IPS DF 6.9 (cell line): ENCODE measurements at regions not wholly inside any gene's neighbourhood (a gene's known extent, or its start where the extent isn't known, plus 50 kb on each side); places are given as distances from the start of the nearest gene placed in this dataset.

Experiments used
- DNase-seq: peaks from one replicate; pipeline ENCODE4 v3.0.0-alpha.2; 2013; ENCODE audit warnings: low read depth, low spot score
- H3K27ac ChIP-seq: one replicate; pipeline ENCODE4 v1.5.1; 2013; ENCODE audit warnings: low read length, control low read depth
- H3K27me3 ChIP-seq: 2 replicates; pipeline ENCODE4 v1.6.1; 2013; ENCODE audit warnings: mild to moderate bottlenecking, low read length; ENCODE audit not compliant: control insufficient read depth, insufficient read depth
- H3K36me3 ChIP-seq: 2 replicates; pipeline ENCODE4 v1.6.1; 2013; ENCODE audit warnings: low read length; ENCODE audit not compliant: control insufficient read depth, insufficient read depth
- H3K4me1 ChIP-seq: 2 replicates; pipeline ENCODE4 v1.6.1; 2013; ENCODE audit warnings: low read length; ENCODE audit not compliant: control insufficient read depth, insufficient read depth
- H3K4me3 ChIP-seq: 2 replicates; pipeline ENCODE4 v1.5.1; 2013; ENCODE audit warnings: mild to moderate bottlenecking, low read length
- H3K9me3 ChIP-seq: 2 replicates; pipeline ENCODE4 v1.6.1; 2013; ENCODE audit warnings: low read length, inconsistent platforms; ENCODE audit not compliant: control insufficient read depth, insufficient read depth
- WGBS: extraction: QIAGEN DNeasy Blood & Tissue Kit; methylation state at CpG from one replicate; pipeline ENCODE4 v1.1.7; 2013; ENCODE audit warnings: mixed read lengths, missing lambda C conversion rate; ENCODE audit not compliant: insufficient read length, insufficient coverage; 5-methylcytosine and 5-hydroxymethylcytosine counted together

DNA sequence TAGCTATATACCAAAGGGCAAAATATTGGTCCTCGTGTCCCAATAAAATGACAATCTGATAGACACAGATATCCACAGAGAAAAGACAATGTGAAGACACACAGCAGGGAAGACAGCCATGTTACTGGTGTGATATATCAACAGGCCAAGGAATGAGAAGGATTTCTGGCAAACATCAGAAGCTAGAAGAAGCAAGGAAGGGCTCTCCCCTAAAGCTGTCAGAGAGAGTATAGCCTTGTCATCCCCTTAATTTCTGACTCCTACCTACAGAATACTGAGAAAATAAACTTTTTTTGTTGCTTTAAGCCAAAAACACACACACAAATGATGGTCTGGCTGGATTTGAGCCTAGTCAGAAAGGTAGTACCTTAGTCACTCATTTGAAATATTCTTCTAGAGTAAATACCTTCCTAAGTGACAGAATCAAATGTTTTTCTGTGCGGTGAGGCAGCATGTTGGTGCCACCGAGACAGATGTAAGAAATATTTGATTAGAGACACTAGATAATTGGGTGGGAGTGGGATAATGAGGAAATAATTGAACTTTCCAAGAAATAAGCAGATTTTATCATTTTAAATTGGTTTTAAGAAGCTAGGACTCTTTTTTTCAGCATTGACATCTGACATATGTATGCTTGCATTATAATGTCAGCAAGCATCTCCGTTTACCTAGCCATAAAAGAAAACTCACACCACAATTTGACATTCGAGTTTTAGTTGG lies 123.4 kb upstream of the TFAP2D start:
- no CpG with 5 or more reads among the region's 5 CpGs for WGBS
- Histone ChIP-seq H3K4me1 (no peaks in the 10 kb centered on the region), H3K9me3 (no peaks in the 10 kb centered on the region), H3K27me3 (no peaks in the 10 kb centered on the region), H3K36me3 (no peaks in the 10 kb centered on the region), H3K4me3 (no peak overlapping the region), H3K27ac (no peak overlapping the region)
- no peak for DNase-seq

GRCh38 chr6:50591135-50591534 lies 122.2 kb upstream of the TFAP2D start:
- H3K4me3 ChIP-seq: no peak overlapping the region
- DNase-seq: no peak
- WGBS: no CpG with 5 or more reads among the region's 4 CpGs
- no peaks in the 10 kb centered on the region for H3K36me3 ChIP-seq
- no peaks in the 10 kb centered on the region for H3K9me3 ChIP-seq
- H3K4me1 ChIP-seq: no peaks in the 10 kb centered on the region
- H3K27me3 ChIP-seq: no peaks in the 10 kb centered on the region
- H3K27ac ChIP-seq: no peak overlapping the region

GRCh38 chr6:50600280-50600679 lies 113.0 kb upstream of the TFAP2D start:
- H3K4me3 ChIP-seq: no peak overlapping the region
- no peaks in the 10 kb centered on the region for H3K9me3 ChIP-seq
- H3K4me1 ChIP-seq: no peaks in the 10 kb centered on the region
- H3K36me3 ChIP-seq: no peaks in the 10 kb centered on the region
- H3K27me3 ChIP-seq: no peaks in the 10 kb centered on the region
- WGBS: no CpG with 5 or more reads among the region's 3 CpGs
- DNase-seq: no peak
- H3K27ac ChIP-seq: no peak overlapping the region

DNA sequence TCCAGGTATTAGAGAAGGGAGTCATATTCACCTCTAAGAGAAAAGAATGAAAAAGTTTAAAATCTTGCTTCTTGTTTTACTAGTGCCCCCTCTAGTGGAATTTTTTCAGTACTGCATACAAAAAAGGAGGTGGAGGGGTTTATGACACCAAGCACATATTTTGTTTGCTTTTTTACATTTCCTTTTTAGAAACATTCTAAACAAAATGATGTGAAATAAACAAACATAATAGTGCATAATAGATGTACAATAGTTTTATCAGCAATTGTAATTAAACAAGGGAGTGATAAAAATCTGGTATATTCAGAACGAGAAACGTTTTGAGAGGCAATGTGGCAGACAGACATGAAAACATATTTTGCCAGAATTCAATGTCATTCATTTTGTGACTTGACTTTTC lies 111.0 kb upstream of the TFAP2D start:
- Histone ChIP-seq H3K27ac (no peak overlapping the region), H3K4me1 (no peaks in the 10 kb centered on the region), H3K27me3 (no peaks in the 10 kb centered on the region), H3K4me3 (no peak overlapping the region), H3K9me3 (no peaks in the 10 kb centered on the region), H3K36me3 (no peaks in the 10 kb centered on the region)
- DNase-seq: no peak
- WGBS: no CpG with 5 or more reads among the region's 2 CpGs

GRCh38 chr6:50608421-50608820 lies 104.9 kb upstream of the TFAP2D start:
- Histone ChIP-seq H3K4me1 (no peaks in the 10 kb centered on the region), H3K36me3 (no peaks in the 10 kb centered on the region), H3K27ac (no peak overlapping the region), H3K27me3 (0 out of 2 replicates have a peak, but pooled peaks cover 2% of the 10 kb centered on the region), H3K4me3 (no peak overlapping the region), H3K9me3 (no peaks in the 10 kb centered on the region)
- WGBS: no CpG with 5 or more reads among the region's 5 CpGs
- no peak for DNase-seq

- H3K36me3 ChIP-seq: no peaks in the 10 kb centered on the region
- WGBS: 100% methylated on average over 1 of the region's 2 CpGs
- H3K4me1 ChIP-seq: no peaks in the 10 kb centered on the region
- 0 out of 2 replicates have a peak, but pooled peaks cover 2% of the 10 kb centered on the region for H3K27me3 ChIP-seq
- no peaks in the 10 kb centered on the region for H3K9me3 ChIP-seq
- H3K4me3 ChIP-seq: no peak overlapping the region
- DNase-seq: no peak
- H3K27ac ChIP-seq: no peak overlapping the region
Observed at GRCh38 chr6:50610562-50610961, 102.8 kb upstream of the TFAP2D start.

GRCh38 chr6:50635429-50635828 lies 77.9 kb upstream of the TFAP2D start:
- Histone ChIP-seq H3K9me3 (no peaks in the 10 kb centered on the region), H3K4me1 (no peaks in the 10 kb centered on the region), H3K27me3 (no peaks in the 10 kb centered on the region), H3K36me3 (no peaks in the 10 kb centered on the region), H3K4me3 (no peak overlapping the region), H3K27ac (no peak overlapping the region)
- DNase-seq: no peak

DNA sequence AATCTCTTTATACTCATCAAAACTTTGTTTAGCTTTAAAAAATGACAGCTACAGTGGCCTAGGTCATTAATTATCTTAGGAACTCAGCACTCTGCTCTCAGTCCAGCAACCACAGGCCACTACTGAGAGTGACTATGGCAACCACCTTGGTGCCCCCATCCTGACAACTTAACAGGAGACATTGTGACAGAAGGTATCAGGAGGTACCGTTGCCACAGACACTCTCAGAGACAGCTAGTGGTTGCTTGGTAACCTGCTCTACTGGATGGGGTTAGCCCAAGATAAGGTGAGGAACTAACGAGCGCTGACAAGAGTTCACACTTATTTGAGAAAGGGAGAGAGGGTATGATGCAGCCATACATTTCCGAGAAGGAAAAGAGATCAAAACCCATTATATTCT lies 76.1 kb upstream of the TFAP2D start:
- Histone ChIP-seq H3K9me3 (no peaks in the 10 kb centered on the region), H3K4me1 (no peaks in the 10 kb centered on the region), H3K4me3 (no peak overlapping the region), H3K27me3 (no peaks in the 10 kb centered on the region), H3K27ac (no peak overlapping the region), H3K36me3 (no peaks in the 10 kb centered on the region)
- WGBS: no CpG with 5 or more reads among the region's 4 CpGs
- DNase-seq: no peak

DNA sequence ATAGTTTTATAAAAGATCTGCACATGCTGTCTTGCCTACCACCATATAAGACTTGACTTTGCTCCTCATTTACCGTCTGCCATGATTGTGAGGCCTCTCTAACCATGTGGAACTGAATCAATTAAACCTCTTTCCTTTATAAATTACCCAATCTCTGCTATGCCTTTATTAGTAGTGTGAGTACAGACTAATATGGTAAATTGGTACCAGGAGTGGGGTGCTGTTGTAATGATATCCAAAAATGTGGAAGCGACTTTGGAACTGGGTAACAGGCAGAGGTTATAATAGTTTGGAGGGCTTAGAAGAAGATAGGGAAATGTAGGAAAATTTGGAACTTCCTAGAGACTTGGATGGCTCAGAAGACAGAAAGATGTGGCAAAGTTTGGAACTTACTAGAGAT lies 64.2 kb upstream of the TFAP2D start:
- no peaks in the 10 kb centered on the region for H3K27me3 ChIP-seq
- no peak for DNase-seq
- no peaks in the 10 kb centered on the region for H3K4me1 ChIP-seq
- no peak overlapping the region for H3K4me3 ChIP-seq
- no peaks in the 10 kb centered on the region for H3K9me3 ChIP-seq
- no peaks in the 10 kb centered on the region for H3K36me3 ChIP-seq
- H3K27ac ChIP-seq: no peak overlapping the region
- no CpG with 5 or more reads among the region's 2 CpGs for WGBS

DNA sequence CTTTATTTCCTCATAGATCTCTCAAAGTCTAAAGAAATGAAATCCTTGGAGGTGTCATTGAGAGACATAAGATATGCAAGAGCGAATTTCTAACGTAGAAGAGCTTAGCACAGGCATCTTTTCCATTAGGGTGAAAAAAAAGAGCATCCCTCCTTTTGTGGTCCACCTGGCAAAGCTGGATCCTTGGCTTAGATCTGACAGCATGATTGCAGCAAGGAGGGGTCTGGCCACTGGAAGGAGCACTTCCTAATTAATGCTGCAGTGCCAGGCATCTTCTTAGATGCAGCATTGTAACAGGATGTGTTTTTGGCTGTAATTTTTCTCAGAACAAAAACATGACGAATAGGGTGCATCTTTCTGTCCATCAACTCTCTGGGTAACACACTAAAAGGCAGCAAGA lies 60.1 kb upstream of the TFAP2D start:
- Histone ChIP-seq H3K27ac (no peak overlapping the region), H3K4me1 (no peaks in the 10 kb centered on the region), H3K36me3 (no peaks in the 10 kb centered on the region), H3K4me3 (no peak overlapping the region), H3K27me3 (no peaks in the 10 kb centered on the region), H3K9me3 (no peaks in the 10 kb centered on the region)
- no peak for DNase-seq
- no CpG with 5 or more reads among the region's 3 CpGs for WGBS

DNA sequence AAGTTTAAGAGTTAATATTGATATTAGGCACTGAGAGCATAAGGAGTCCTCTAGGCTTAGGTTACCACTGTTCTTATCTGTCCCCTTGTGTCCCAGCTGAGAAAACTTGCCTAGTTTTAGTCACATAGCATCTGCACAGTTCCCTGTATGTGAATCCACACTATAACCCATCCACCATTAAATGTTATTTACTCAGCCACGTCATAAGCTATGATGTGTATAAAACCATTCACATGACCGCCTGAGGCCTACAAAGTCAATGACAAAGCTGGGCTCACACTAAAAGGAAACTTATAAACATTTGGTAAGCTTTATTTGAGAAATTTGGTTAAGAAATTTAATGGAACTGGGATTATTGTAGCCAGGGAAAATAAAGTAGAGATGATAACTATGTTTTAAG lies 59.2 kb upstream of the TFAP2D start:
- no CpG with 5 or more reads among the region's 2 CpGs for WGBS
- DNase-seq: no peak
- no peak overlapping the region for H3K27ac ChIP-seq
- H3K9me3 ChIP-seq: no peaks in the 10 kb centered on the region
- H3K4me3 ChIP-seq: no peak overlapping the region
- H3K4me1 ChIP-seq: no peaks in the 10 kb centered on the region
- H3K27me3 ChIP-seq: no peaks in the 10 kb centered on the region
- no peaks in the 10 kb centered on the region for H3K36me3 ChIP-seq
